ENCODE measurements at regions not wholly inside any gene's neighbourhood (a gene's known extent, or its start where the extent isn't known, plus 50 kb on each side); places are given as distances from the start of the nearest gene placed in this dataset.

GRCh38 chr6:120908767-120909166 is 425.5 kb downstream of the TBC1D32 start:
- FAIRE-seq (no peak), DNase-seq (ENCODE audit: low read depth, low spot score) (no peak)
- Histone ChIP-seq H4K20me1 (ENCODE audit: control insufficient read depth, extremely low read depth, insufficient read depth, low read length) (no peaks in the 10 kb centered on the region), H3K27me3 (ENCODE audit: control insufficient read depth, extremely low read depth, insufficient read depth, low read length) (no peaks in the 10 kb centered on the region), H3K79me2 (ENCODE audit: control insufficient read depth, insufficient read depth, low read length) (no peaks in the 10 kb centered on the region), H3K36me3 (ENCODE audit: control insufficient read depth in 2 of 2, extremely low read depth in 1 of 2, insufficient read depth in 2 of 2, low read length in 2 of 2) (no peaks in the 10 kb centered on the region), H3K4me1 (ENCODE audit: control insufficient read depth, extremely low read depth, insufficient read depth, low read length) (no peaks in the 10 kb centered on the region), H3K4me2 (ENCODE audit: control insufficient read depth, extremely low read depth, insufficient read depth, low read depth, low read length) (no peak overlapping the region), H3K9me1 (ENCODE audit: control insufficient read depth, extremely low read depth, insufficient read depth, low read length) (no peaks in the 10 kb centered on the region), H3K9me3 (ENCODE audit: control insufficient read depth, low read depth, low read length) (no peaks in the 10 kb centered on the region), H2AFZ (ENCODE audit: control insufficient read depth, low read length) (no peak overlapping the region), H3K27ac (ENCODE audit: control insufficient read depth, insufficient read depth, low read length) (no peak overlapping the region), H3K9ac (ENCODE audit: control insufficient read depth, extremely low read depth, insufficient read depth, low read length) (no peak overlapping the region), H3K4me3 (ENCODE audit: control insufficient read depth in 2 of 3, extremely low read depth in 1 of 3, insufficient read depth in 2 of 3, low read depth in 1 of 3, low read length in 3 of 3) (no peak overlapping the region)
- dilution Hi-C loops (cut with MboI; ENCODE audit: extremely low pct_ligation_motif_present, low sequenced_read_pairs) = no loop called here
- TF ChIP-seq, protein P1, sequence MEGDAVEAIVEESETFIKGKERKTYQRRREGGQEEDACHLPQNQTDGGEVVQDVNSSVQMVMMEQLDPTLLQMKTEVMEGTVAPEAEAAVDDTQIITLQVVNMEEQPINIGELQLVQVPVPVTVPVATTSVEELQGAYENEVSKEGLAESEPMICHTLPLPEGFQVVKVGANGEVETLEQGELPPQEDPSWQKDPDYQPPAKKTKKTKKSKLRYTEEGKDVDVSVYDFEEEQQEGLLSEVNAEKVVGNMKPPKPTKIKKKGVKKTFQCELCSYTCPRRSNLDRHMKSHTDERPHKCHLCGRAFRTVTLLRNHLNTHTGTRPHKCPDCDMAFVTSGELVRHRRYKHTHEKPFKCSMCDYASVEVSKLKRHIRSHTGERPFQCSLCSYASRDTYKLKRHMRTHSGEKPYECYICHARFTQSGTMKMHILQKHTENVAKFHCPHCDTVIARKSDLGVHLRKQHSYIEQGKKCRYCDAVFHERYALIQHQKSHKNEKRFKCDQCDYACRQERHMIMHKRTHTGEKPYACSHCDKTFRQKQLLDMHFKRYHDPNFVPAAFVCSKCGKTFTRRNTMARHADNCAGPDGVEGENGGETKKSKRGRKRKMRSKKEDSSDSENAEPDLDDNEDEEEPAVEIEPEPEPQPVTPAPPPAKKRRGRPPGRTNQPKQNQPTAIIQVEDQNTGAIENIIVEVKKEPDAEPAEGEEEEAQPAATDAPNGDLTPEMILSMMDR (optimal IDR thresholded peaks at IDR 0.05 in 1 of 3, IDR thresholded peaks at IDR 0.05 in 1 of 3, conservative IDR thresholded peaks at IDR 0.05 in 1 of 3; ENCODE audit: extremely low read depth in 1 of 3, insufficient read depth in 2 of 3, low read length in 3 of 3) = no peak
- TF ChIP-seq EZH2 (IDR thresholded peaks at IDR 0.05; ENCODE audit: low read length) = no peak

DNA sequence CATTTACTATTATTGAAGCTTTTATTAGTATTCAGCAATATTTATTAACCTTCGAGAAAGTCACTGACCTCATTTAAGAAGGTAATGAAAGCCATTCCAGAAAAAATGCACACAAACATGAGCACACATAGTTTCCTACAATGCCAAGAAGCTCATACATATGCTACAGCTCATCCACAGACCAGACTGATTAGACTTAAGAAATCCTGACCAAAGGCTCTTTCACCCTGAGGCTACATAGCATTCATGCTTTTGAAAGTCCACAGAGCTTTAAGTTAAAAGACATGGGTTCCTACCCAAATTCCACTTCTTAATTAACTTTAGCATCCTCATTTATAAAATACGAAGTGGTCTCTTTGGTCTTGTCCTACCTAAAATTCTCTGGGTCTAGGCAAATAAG is 430.4 kb downstream of the TBC1D32 start:
- Histone ChIP-seq H3K27me3 (ENCODE audit: control insufficient read depth, extremely low read depth, insufficient read depth, low read length) (no peaks in the 10 kb centered on the region), H3K4me3 (ENCODE audit: control insufficient read depth in 2 of 3, extremely low read depth in 1 of 3, insufficient read depth in 2 of 3, low read depth in 1 of 3, low read length in 3 of 3) (no peak overlapping the region), H3K4me1 (ENCODE audit: control insufficient read depth, extremely low read depth, insufficient read depth, low read length) (no peaks in the 10 kb centered on the region), H3K9me1 (ENCODE audit: control insufficient read depth, extremely low read depth, insufficient read depth, low read length) (no peaks in the 10 kb centered on the region), H3K9ac (ENCODE audit: control insufficient read depth, extremely low read depth, insufficient read depth, low read length) (no peak overlapping the region), H3K9me3 (ENCODE audit: control insufficient read depth, low read depth, low read length) (no peaks in the 10 kb centered on the region), H3K27ac (ENCODE audit: control insufficient read depth, insufficient read depth, low read length) (no peak overlapping the region), H3K4me2 (ENCODE audit: control insufficient read depth, extremely low read depth, insufficient read depth, low read depth, low read length) (no peak overlapping the region), H2AFZ (ENCODE audit: control insufficient read depth, low read length) (no peak overlapping the region), H3K79me2 (ENCODE audit: control insufficient read depth, insufficient read depth, low read length) (no peaks in the 10 kb centered on the region), H3K36me3 (ENCODE audit: control insufficient read depth in 2 of 2, extremely low read depth in 1 of 2, insufficient read depth in 2 of 2, low read length in 2 of 2) (no peaks in the 10 kb centered on the region), H4K20me1 (ENCODE audit: control insufficient read depth, extremely low read depth, insufficient read depth, low read length) (no peaks in the 10 kb centered on the region)
- FAIRE-seq (no peak), DNase-seq (ENCODE audit: low read depth, low spot score) (no peak)
- TF ChIP-seq EZH2 (IDR thresholded peaks at IDR 0.05; ENCODE audit: low read length) = no peak
- TF ChIP-seq, protein P1 (optimal IDR thresholded peaks at IDR 0.05 in 1 of 3, IDR thresholded peaks at IDR 0.05 in 1 of 3, conservative IDR thresholded peaks at IDR 0.05 in 1 of 3; ENCODE audit: extremely low read depth in 1 of 3, insufficient read depth in 2 of 3, low read length in 3 of 3) = no peak
- dilution Hi-C loops (cut with MboI; ENCODE audit: extremely low pct_ligation_motif_present, low sequenced_read_pairs) = no loop called here

Data from keratinocyte (primary cell).